HG02852 (cell line): ENCODE measurements at regions not wholly inside any gene's neighbourhood (a gene's known extent, or its start where the extent isn't known, plus 50 kb on each side); places are given as distances from the start of the nearest gene placed in this dataset.
"Not testable (repeated sequence)": the region's sequence is repeated elsewhere in the genome, so short reads cannot be mapped to it uniquely, and the experiment has no call there.

Experiments used
- ATAC-seq: cut with Tn5 transposase; IDR thresholded peaks from one replicate; pipeline ENCODE4 v1.9.1; 2021; ENCODE audit warnings: mild to moderate bottlenecking, moderate library complexity; ENCODE audit not compliant: unreplicated experiment

- no peak for ATAC-seq
Measured at GRCh38 chr14:30349520-30349919, 209.4 kb upstream of the G2E3 start.

- peak; percentile 14 for ATAC-seq
Measured at GRCh38 chr14:30354439-30354838, 204.5 kb upstream of the G2E3 start.

- peak; percentile 83 for ATAC-seq
Measured at GRCh38 chr14:30355431-30355913, 203.5 kb upstream of the G2E3 start.

- ATAC-seq = no peak
Measured at GRCh38 chr14:30356438-30357202, 202.3 kb upstream of the G2E3 start.

- no peak for ATAC-seq
Measured at GRCh38 chr14:30357791-30358190, 201.2 kb upstream of the G2E3 start.

- no peak for ATAC-seq
Measured at GRCh38 chr14:30362369-30363218, 196.4 kb upstream of the G2E3 start.

- ATAC-seq = not testable (repeated sequence)
Measured at GRCh38 chr14:30363219-30363880, 195.6 kb upstream of the G2E3 start.

- no peak for ATAC-seq
Measured at GRCh38 chr14:30369502-30370180, 189.3 kb upstream of the G2E3 start.

- ATAC-seq = no peak
Measured at GRCh38 chr14:30373053-30373452, 185.9 kb upstream of the G2E3 start.

- no peak for ATAC-seq
Measured at GRCh38 chr14:30373526-30373925, 185.4 kb upstream of the G2E3 start.

- ATAC-seq = peak; percentile 98
Measured at GRCh38 chr14:30375296-30375892, 183.6 kb upstream of the G2E3 start.

GRCh38 chr14:30381861-30382480 lies 177.0 kb upstream of the G2E3 start:
- no peak for ATAC-seq

GRCh38 chr14:30385925-30386324 lies 173.0 kb upstream of the G2E3 start:
- ATAC-seq = no peak

- no peak for ATAC-seq
Measured at GRCh38 chr14:30387871-30388270, 171.1 kb upstream of the G2E3 start.

GRCh38 chr14:30389134-30389876 lies 169.7 kb upstream of the G2E3 start:
- ATAC-seq = no peak

GRCh38 chr14:30389877-30390385 lies 169.0 kb upstream of the G2E3 start:
- no peak for ATAC-seq

GRCh38 chr14:30395065-30395464 lies 163.9 kb upstream of the G2E3 start:
- no peak for ATAC-seq

- ATAC-seq = no peak
Measured at GRCh38 chr14:30402846-30403245, 156.1 kb upstream of the G2E3 start.

GRCh38 chr14:30403791-30404190 lies 155.2 kb upstream of the G2E3 start:
- no peak for ATAC-seq
